GM18519 (cell line): ENCODE measurements at regions not wholly inside any gene's neighbourhood (a gene's known extent, or its start where the extent isn't known, plus 50 kb on each side); places are given as distances from the start of the nearest gene placed in this dataset.

Experiments used
- ATAC-seq: cut with Tn5 transposase; IDR thresholded peaks from one replicate; pipeline ENCODE4 v1.9.1; 2021; ENCODE audit warnings: mild to moderate bottlenecking, moderate library complexity; ENCODE audit not compliant: unreplicated experiment, low FRiP score

DNA sequence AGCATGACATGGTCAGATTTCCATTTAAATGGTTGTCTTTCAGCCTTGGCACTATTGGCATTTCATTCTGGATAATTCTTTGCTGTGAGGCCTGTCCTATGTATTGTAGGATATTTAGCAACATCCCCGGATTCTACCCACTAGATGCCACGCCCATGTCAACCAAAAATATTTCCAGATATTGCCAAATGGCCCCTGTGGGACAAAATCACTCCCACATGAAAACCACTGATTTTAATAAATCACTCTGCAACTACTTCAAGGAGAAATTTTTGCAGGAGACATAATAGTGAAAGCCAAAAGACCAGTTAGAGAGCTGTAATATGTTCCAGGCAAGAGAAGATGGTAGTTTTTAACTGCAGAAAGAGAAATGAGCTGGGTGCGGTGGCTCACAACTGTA, 55.9 kb upstream of the RARB start:
- no peak for ATAC-seq

GRCh38 chr3:25376340-25376739, 51.7 kb upstream of the RARB start:
- ATAC-seq, result no peak

DNA sequence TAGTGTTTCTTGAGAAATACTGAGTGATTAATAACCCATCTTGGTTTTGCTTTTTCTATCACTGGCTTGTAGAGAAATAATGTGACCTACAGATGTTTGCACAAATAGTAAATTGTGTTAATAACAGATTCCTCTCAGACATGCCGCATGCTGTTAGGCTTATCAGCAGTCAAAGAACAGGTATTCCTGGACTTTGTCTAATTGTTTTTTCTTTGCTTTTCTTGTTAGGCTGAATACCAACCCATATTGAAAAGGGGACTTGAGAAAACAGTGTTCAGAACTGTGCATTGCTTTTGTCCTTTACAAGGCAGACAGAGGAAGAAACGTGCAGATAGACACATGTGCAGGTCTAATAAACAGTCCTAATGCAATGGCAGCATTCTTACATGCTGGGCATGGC, 51.0 kb upstream of the RARB start:
- ATAC-seq, result no peak
